ENCODE measurements at regions not wholly inside any gene's neighbourhood (a gene's known extent, or its start where the extent isn't known, plus 50 kb on each side); places are given as distances from the start of the nearest gene placed in this dataset.

DNA sequence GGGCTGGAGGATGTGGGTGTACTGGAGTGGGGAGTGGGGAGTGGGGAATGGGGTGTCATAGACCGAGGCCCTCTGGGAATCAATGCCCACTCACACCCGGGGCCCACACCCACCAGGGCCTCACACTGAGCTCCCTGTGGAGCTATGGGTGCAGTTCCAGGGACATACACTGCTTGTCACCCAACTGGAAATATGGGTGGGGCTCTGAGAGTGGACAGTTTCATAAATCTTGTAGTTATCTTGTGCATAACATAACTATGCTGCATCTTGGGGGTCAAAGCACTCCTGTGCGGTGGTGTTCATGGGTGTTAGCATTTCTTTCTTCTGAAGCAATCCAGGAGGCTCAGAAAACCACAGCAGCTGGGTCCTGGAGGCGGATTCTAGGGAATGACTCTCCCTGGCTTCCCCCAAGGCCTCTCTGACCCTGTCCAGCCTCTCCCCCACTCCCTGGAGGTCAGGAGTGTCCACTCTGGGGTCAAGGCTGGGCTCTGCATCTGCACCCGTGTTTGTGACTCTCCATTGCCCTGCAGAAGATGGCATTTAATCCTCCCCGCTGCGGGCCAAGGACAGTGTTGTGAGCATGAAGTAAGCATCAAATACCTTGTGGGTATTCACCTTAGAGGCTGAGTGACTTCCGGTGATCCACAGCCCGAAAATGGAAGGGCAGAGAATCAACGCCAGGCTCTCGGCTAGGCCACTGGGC lies 172.5 kb downstream of the CTTN start:
- Histone ChIP-seq H3K4me2 (ENCODE audit: low read length) (no peak overlapping the region), H3K9me2 (ENCODE audit: insufficient read depth) (no peaks in the 10 kb centered on the region), H3K27ac (ENCODE audit: low read depth, low read length) (no peak overlapping the region), H4K20me1 (ENCODE audit: insufficient read depth) (no peaks in the 10 kb centered on the region), H3K27me3 (ENCODE audit: insufficient read depth, low read length) (no peaks in the 10 kb centered on the region), H2AFZ (ENCODE audit: low read depth, low read length, poor library complexity, severe bottlenecking) (no peak overlapping the region), H3K4me1 (ENCODE audit: control insufficient read depth in 1 of 2, insufficient read depth in 2 of 2, low read length in 2 of 2) (peaks cover 13 to 23% of the 10 kb centered on the region in 2 experiments), H3K79me2 (ENCODE audit: insufficient read depth, low read length) (no peaks in the 10 kb centered on the region), H3K9ac (ENCODE audit: low read length) (no peak overlapping the region), H3K36me3 (ENCODE audit: control insufficient read depth in 1 of 2, insufficient read depth in 2 of 2, low read length in 2 of 2) (no peaks in the 10 kb centered on the region), H3K9me3 (ENCODE audit: control insufficient read depth in 1 of 2, insufficient read depth in 1 of 2, low read depth in 1 of 2, low read length in 2 of 2) (no peaks in the 10 kb centered on the region), H3K4me3 (replicated peaks in 1 of 2; ENCODE audit: low read depth in 1 of 2, low read length in 2 of 2) (no peak overlapping the region)
- intact Hi-C loops (cut with micrococcal nuclease) = no loop called here
- POLR2A ChIA-PET = no interaction called here
- TF ChIP-seq ZFX (IDR thresholded peaks at IDR 0.05) (no peak), EZH2 (IDR thresholded peaks at IDR 0.05) (no peak), CEBPB (IDR thresholded peaks at IDR 0.05; ENCODE audit: low read depth) (no peak), JUND (IDR thresholded peaks at IDR 0.05) (no peak), POLR2AphosphoS5 (IDR thresholded peaks at IDR 0.05; ENCODE audit: low read depth, low read length) (no peak), CBX3 (IDR thresholded peaks at IDR 0.05; ENCODE audit: low read depth) (no peak), EZH2phosphoT487 (IDR thresholded peaks at IDR 0.05; ENCODE audit: borderline replicate concordance) (no peak), ELF1 (IDR thresholded peaks at IDR 0.05; ENCODE audit: borderline replicate concordance, low read depth) (no peak), POLR2A (IDR thresholded peaks at IDR 0.05; ENCODE audit: borderline replicate concordance, extremely low read depth, insufficient read depth, insufficient read length) (no peak), FOSL1 (IDR thresholded peaks at IDR 0.05; ENCODE audit: low read depth) (no peak), SIN3A (IDR thresholded peaks at IDR 0.05; ENCODE audit: low read depth) (no peak), RAD21 (IDR thresholded peaks at IDR 0.05; ENCODE audit: low read depth) (no peak), SRF (IDR thresholded peaks at IDR 0.05; ENCODE audit: low read depth) (no peak), EGR1 (IDR thresholded peaks at IDR 0.05; ENCODE audit: low read depth) (no peak), TCF7L2 (IDR thresholded peaks at IDR 0.05; ENCODE audit: borderline replicate concordance, extremely low read depth, insufficient read depth, insufficient read length) (no peak)
- TF ChIP-seq, protein P1, sequence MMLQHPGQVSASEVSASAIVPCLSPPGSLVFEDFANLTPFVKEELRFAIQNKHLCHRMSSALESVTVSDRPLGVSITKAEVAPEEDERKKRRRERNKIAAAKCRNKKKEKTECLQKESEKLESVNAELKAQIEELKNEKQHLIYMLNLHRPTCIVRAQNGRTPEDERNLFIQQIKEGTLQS (IDR thresholded peaks at IDR 0.05) = no peak
- TF ChIP-seq, protein P2, sequence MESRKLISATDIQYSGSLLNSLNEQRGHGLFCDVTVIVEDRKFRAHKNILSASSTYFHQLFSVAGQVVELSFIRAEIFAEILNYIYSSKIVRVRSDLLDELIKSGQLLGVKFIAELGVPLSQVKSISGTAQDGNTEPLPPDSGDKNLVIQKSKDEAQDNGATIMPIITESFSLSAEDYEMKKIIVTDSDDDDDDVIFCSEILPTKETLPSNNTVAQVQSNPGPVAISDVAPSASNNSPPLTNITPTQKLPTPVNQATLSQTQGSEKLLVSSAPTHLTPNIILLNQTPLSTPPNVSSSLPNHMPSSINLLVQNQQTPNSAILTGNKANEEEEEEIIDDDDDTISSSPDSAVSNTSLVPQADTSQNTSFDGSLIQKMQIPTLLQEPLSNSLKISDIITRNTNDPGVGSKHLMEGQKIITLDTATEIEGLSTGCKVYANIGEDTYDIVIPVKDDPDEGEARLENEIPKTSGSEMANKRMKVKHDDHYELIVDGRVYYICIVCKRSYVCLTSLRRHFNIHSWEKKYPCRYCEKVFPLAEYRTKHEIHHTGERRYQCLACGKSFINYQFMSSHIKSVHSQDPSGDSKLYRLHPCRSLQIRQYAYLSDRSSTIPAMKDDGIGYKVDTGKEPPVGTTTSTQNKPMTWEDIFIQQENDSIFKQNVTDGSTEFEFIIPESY (IDR thresholded peaks at IDR 0.05; ENCODE audit: extremely low read depth, insufficient replicate concordance, low read length) = no peak
- TF ChIP-seq, protein P3, sequence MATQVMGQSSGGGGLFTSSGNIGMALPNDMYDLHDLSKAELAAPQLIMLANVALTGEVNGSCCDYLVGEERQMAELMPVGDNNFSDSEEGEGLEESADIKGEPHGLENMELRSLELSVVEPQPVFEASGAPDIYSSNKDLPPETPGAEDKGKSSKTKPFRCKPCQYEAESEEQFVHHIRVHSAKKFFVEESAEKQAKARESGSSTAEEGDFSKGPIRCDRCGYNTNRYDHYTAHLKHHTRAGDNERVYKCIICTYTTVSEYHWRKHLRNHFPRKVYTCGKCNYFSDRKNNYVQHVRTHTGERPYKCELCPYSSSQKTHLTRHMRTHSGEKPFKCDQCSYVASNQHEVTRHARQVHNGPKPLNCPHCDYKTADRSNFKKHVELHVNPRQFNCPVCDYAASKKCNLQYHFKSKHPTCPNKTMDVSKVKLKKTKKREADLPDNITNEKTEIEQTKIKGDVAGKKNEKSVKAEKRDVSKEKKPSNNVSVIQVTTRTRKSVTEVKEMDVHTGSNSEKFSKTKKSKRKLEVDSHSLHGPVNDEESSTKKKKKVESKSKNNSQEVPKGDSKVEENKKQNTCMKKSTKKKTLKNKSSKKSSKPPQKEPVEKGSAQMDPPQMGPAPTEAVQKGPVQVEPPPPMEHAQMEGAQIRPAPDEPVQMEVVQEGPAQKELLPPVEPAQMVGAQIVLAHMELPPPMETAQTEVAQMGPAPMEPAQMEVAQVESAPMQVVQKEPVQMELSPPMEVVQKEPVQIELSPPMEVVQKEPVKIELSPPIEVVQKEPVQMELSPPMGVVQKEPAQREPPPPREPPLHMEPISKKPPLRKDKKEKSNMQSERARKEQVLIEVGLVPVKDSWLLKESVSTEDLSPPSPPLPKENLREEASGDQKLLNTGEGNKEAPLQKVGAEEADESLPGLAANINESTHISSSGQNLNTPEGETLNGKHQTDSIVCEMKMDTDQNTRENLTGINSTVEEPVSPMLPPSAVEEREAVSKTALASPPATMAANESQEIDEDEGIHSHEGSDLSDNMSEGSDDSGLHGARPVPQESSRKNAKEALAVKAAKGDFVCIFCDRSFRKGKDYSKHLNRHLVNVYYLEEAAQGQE (IDR thresholded peaks at IDR 0.05; ENCODE audit: low read depth) = no peak
- TF ChIP-seq, protein P4, sequence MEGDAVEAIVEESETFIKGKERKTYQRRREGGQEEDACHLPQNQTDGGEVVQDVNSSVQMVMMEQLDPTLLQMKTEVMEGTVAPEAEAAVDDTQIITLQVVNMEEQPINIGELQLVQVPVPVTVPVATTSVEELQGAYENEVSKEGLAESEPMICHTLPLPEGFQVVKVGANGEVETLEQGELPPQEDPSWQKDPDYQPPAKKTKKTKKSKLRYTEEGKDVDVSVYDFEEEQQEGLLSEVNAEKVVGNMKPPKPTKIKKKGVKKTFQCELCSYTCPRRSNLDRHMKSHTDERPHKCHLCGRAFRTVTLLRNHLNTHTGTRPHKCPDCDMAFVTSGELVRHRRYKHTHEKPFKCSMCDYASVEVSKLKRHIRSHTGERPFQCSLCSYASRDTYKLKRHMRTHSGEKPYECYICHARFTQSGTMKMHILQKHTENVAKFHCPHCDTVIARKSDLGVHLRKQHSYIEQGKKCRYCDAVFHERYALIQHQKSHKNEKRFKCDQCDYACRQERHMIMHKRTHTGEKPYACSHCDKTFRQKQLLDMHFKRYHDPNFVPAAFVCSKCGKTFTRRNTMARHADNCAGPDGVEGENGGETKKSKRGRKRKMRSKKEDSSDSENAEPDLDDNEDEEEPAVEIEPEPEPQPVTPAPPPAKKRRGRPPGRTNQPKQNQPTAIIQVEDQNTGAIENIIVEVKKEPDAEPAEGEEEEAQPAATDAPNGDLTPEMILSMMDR (IDR thresholded peaks at IDR 0.05 in 2 of 3, conservative IDR thresholded peaks at IDR 0.05 in 1 of 3; ENCODE audit: borderline replicate concordance in 1 of 3, insufficient read depth in 1 of 3, low read depth in 2 of 3, low read length in 2 of 3) = no peak
- TF ChIP-seq, protein P5, sequence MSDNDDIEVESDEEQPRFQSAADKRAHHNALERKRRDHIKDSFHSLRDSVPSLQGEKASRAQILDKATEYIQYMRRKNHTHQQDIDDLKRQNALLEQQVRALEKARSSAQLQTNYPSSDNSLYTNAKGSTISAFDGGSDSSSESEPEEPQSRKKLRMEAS (IDR thresholded peaks at IDR 0.05) = no peak
- ATAC-seq (no peak), DNase-seq (ENCODE audit: low read depth, low spot score) (no peak)
- BruUV-seq (replicated peaks) = no TSS peak
- CTCF ChIA-PET = no interaction called here
- RAD21 ChIA-PET (ENCODE audit: low non-redundant PET in 1 of 2, low total read pairs in 2 of 2, uncharacterized antibody in 2 of 2, unreplicated experiment in 2 of 2) = no interaction called here
